ENCODE measurements at regions not wholly inside any gene's neighbourhood (a gene's known extent, or its start where the extent isn't known, plus 50 kb on each side); places are given as distances from the start of the nearest gene placed in this dataset.
"Not testable (repeated sequence)": the region's sequence is repeated elsewhere in the genome, so short reads cannot be mapped to it uniquely, and the experiment has no call there.

- no peak for DNase-seq
- no peaks in the 10 kb centered on the region; the same call in 1 of the 2 replicates for H3K9me3 ChIP-seq
- no peaks in the 10 kb centered on the region for H3K27me3 ChIP-seq
- H3K4me3 ChIP-seq = no peak overlapping the region
- no peaks in the 10 kb centered on the region for H3K36me3 ChIP-seq
These were observed 662.4 kb downstream of the DTWD2 start for GRCh38 chr5:118325931-118326330.

- not testable (repeated sequence) for H3K9me3 ChIP-seq, H3K27me3 ChIP-seq, H3K4me3 ChIP-seq, DNase-seq, H3K36me3 ChIP-seq
These were observed 664.6 kb downstream of the DTWD2 start for GRCh38 chr5:118323723-118324122.

- H3K9me3 ChIP-seq = no peaks in the 10 kb centered on the region; the same call in 1 of the 2 replicates
- no peaks in the 10 kb centered on the region for H3K27me3 ChIP-seq
- no peak for DNase-seq
These were observed 667.3 kb downstream of the DTWD2 start for GRCh38 chr5:118321081-118321480.

DNA sequence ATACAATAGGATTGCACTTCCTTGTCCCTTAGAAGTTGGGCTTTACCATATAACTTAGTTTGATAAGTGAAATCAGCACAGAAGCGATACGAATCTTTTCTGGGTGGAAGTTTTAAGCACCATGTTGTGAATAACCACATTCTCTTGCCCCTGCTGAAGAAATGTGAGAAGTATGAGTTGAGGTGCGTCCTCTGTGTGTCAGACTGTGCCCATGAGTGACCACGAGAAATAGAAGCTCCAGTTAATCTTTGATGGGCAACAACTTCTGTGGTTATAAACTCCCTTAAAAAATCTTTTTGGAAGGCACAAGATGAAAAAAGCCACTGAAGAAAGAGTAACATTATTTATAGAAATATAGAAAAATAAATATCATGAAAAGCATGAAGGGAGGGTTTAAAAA is 668.2 kb downstream of the DTWD2 start:
- DNase-seq = no peak
- Histone ChIP-seq H3K36me3 (no peaks in the 10 kb centered on the region), H3K4me3 (no peak overlapping the region), H3K27me3 (no peaks in the 10 kb centered on the region), H3K9me3 (no peaks in the 10 kb centered on the region; the same call in 1 of the 2 replicates)

More at GRCh38 chr5:118321081-118321480, 667.3 kb downstream of the DTWD2 start:
- Histone ChIP-seq H3K4me3 (no peak overlapping the region), H3K36me3 (no peaks in the 10 kb centered on the region)

DNA sequence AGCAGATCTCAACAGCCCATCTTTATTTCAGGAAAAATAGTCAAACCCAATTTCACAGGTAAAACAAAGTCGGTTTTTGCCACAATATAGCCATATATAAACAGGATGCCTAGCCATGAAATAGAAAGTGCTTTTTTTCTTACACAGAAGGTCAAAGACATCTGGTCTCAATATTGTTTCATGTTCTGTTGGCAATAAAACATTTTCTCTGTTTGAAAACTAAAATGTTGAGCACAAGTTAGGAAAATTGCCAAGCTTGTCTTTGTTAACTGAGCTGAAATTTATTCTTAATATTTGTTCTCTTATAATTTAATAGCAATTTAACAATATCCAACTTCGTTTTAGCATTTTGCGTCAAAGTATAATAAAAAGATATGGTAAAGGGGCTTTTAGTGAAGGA is 673.4 kb downstream of the DTWD2 start:
- Histone ChIP-seq H3K9me3 (no peaks in the 10 kb centered on the region), H3K4me3 (no peak overlapping the region), H3K27me3 (no peaks in the 10 kb centered on the region), H3K36me3 (no peaks in the 10 kb centered on the region)
- no peak for DNase-seq

GRCh38 chr5:118311103-118311819 is 677.1 kb downstream of the DTWD2 start:
- H3K27me3 ChIP-seq = no peaks in the 10 kb centered on the region
- H3K9me3 ChIP-seq = no peaks in the 10 kb centered on the region
- DNase-seq = no peak
- H3K4me3 ChIP-seq = no peak overlapping the region
- no peaks in the 10 kb centered on the region for H3K36me3 ChIP-seq

DNA sequence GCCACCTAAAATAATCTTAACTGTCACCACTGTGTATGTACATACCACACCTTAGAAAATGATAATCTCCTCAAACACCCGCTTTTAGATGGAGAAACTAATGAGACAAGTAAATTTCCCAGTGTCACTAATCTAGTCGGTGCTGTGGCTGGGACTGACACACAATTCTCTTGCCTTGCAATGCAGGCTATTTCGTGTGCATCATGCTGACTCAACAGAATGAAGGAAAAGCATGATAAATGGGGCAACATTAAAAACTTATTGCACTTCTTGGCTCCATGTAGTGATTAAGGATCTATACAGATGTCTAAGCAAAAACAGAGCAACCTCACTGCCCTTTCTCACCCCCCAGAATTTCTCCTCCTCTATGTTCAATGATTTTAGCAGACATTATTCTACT is 677.9 kb downstream of the DTWD2 start:
- no peak for DNase-seq

GRCh38 chr5:118303296-118303695 is 685.1 kb downstream of the DTWD2 start:
- no peaks in the 10 kb centered on the region for H3K27me3 ChIP-seq
- H3K36me3 ChIP-seq = no peaks in the 10 kb centered on the region
- H3K9me3 ChIP-seq = no peaks in the 10 kb centered on the region
- DNase-seq = no peak
- no peak overlapping the region for H3K4me3 ChIP-seq

More for the DNA sequence above, 677.9 kb downstream of the DTWD2 start:
- no peaks in the 10 kb centered on the region for H3K9me3 ChIP-seq
- H3K4me3 ChIP-seq = no peak overlapping the region
- H3K36me3 ChIP-seq = no peaks in the 10 kb centered on the region
- no peaks in the 10 kb centered on the region for H3K27me3 ChIP-seq

GRCh38 chr5:118302786-118303185 is 685.6 kb downstream of the DTWD2 start:
- H3K36me3 ChIP-seq = no peaks in the 10 kb centered on the region
- no peaks in the 10 kb centered on the region for H3K9me3 ChIP-seq
- H3K4me3 ChIP-seq = no peak overlapping the region
- H3K27me3 ChIP-seq = no peaks in the 10 kb centered on the region
- DNase-seq = no peak

- no peaks in the 10 kb centered on the region for H3K36me3 ChIP-seq
- H3K9me3 ChIP-seq = no peaks in the 10 kb centered on the region
- H3K4me3 ChIP-seq = no peak overlapping the region
- H3K27me3 ChIP-seq = no peaks in the 10 kb centered on the region
- DNase-seq = no peak
These were observed 686.7 kb downstream of the DTWD2 start for GRCh38 chr5:118301696-118302095.

- H3K9me3 ChIP-seq = no peaks in the 10 kb centered on the region
- no peaks in the 10 kb centered on the region for H3K36me3 ChIP-seq
- no peak for DNase-seq
- H3K27me3 ChIP-seq = no peaks in the 10 kb centered on the region
- H3K4me3 ChIP-seq = no peak overlapping the region
These were observed 693.3 kb downstream of the DTWD2 start for GRCh38 chr5:118295045-118295444.

DNA sequence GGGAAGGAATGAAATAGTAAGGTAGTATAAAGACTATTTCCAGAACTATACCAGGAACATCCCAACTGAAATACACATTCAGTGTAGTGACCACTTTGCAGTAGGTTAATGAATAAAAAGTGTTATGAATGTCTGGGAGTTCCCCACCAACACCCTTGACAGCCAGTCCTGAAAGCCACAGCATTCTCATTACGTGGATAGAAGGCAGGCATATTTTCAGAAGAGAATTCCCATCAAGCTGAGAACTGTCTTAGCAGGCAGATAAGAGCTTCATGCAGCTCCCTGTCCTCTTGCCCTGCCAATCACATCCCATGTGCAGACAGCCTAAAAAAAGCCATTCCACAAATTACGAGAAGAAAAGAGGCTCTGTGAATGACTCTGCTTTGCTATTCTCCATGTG is 695.0 kb downstream of the DTWD2 start:
- Histone ChIP-seq H3K9me3 (no peaks in the 10 kb centered on the region), H3K27me3 (no peaks in the 10 kb centered on the region), H3K4me3 (no peak overlapping the region), H3K36me3 (no peaks in the 10 kb centered on the region)
- no peak for DNase-seq

DNA sequence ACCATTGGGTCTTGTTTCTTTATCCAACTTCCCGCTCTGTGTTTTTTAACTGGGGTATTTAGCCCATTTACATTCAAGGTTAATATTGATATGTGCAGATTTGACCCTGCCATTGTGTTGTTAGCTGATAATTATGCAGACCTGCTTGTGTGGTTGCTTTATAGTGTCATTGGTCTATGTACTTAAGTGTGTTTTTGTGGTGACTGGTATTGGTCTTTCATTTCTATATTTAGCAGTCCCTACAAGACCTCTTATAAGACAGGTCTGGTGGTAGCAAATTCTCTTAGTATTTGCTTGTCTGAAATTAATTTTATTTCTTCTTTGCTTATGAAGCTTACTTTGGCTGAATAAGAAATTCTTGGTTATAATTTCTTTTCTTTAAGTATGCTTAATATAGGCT is 698.1 kb downstream of the DTWD2 start:
- DNase-seq = no peak
- Histone ChIP-seq H3K27me3 (no peaks in the 10 kb centered on the region), H3K36me3 (no peaks in the 10 kb centered on the region), H3K4me3 (no peak overlapping the region), H3K9me3 (no peaks in the 10 kb centered on the region)

DNA sequence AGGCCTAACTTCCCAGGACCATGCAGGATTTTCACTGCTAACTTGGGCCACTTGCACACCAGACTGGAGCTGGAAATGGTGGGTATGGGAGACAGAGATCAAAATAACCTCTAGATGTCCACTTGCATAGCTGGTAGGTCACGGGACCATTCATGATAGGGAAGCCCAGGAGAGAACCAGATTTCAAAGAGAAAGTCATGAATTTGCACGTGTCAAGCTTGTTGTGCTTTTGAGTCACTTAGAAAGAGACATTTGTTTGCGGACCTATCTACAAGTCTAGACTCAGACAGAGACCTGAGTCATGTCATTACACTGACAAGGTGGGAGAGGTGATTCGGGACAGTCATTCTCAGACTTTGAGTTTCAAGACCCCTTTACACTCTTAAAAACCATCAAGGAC is 704.1 kb downstream of the DTWD2 start:
- H3K4me3 ChIP-seq, DNase-seq, H3K36me3 ChIP-seq, H3K27me3 ChIP-seq, H3K9me3 ChIP-seq: not testable (repeated sequence)

DNA sequence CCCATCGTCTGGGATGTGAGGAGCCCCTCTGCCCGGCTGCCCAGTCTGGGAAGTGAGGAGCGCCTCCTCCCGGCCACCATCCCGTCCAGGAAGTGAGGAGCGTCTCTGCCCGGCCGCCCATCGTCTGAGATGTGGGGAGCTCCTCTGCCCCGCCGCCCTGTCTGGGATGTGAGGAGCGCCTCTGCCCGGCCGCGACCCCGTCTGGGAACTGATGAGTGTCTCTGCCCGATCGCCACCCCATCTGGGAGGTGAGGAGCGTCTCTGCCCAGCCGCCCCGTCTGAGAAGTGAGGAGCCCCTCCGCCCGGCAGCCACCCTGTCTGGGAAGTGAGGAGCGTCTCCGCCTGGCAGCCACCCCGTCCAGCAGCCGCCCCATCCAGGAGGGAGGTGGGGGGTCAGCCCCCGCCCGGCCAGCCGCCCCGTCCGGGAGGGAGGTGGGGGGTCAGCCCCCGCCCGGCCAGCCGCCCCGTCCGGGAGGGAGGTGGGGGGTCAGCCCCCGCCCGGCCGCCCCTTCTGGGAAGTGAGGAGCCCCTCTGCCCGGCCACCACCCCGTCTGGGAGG is 705.8 kb downstream of the DTWD2 start:
- H3K27me3 ChIP-seq, H3K4me3 ChIP-seq, H3K9me3 ChIP-seq, DNase-seq, H3K36me3 ChIP-seq: not testable (repeated sequence)

- no peak overlapping the region for H3K4me3 ChIP-seq
- no peaks in the 10 kb centered on the region for H3K27me3 ChIP-seq
- H3K36me3 ChIP-seq = no peaks in the 10 kb centered on the region
- no peak for DNase-seq
- no peaks in the 10 kb centered on the region for H3K9me3 ChIP-seq
These were observed 708.6 kb downstream of the DTWD2 start for GRCh38 chr5:118279540-118280294.

- H3K27me3 ChIP-seq = no peaks in the 10 kb centered on the region; the same call in 1 of the 2 replicates
- no peak for DNase-seq
- H3K4me3 ChIP-seq = no peak overlapping the region
- H3K9me3 ChIP-seq = no peaks in the 10 kb centered on the region
- no peaks in the 10 kb centered on the region for H3K36me3 ChIP-seq
These were observed 717.8 kb downstream of the DTWD2 start for GRCh38 chr5:118270526-118270925.

DNA sequence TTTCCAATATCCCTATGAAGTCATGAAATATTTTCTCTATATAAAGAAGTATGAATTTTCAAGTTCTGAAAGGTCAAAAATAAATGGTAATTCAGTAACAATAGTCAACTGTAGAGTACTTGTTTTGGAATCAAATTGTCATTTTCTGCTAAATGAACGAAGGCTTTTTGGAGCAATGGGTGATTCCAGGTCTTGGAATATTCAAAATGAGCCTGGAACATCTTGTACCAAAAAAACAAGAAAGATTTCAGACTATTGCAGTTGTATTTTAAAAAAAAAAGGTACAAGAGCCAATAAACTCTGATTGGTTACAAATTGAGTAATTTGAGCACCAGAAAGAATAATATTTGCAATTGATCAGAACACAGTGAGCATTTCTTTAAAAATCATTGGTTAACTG is 730.1 kb downstream of the DTWD2 start:
- Histone ChIP-seq H3K27me3 (no peaks in the 10 kb centered on the region), H3K4me3 (no peak overlapping the region), H3K36me3 (no peaks in the 10 kb centered on the region), H3K9me3 (no peaks in the 10 kb centered on the region)
- DNase-seq = no peak
